ENCODE measurements at regions not wholly inside any gene's neighbourhood (a gene's known extent, or its start where the extent isn't known, plus 50 kb on each side); places are given as distances from the start of the nearest gene placed in this dataset.

DNA sequence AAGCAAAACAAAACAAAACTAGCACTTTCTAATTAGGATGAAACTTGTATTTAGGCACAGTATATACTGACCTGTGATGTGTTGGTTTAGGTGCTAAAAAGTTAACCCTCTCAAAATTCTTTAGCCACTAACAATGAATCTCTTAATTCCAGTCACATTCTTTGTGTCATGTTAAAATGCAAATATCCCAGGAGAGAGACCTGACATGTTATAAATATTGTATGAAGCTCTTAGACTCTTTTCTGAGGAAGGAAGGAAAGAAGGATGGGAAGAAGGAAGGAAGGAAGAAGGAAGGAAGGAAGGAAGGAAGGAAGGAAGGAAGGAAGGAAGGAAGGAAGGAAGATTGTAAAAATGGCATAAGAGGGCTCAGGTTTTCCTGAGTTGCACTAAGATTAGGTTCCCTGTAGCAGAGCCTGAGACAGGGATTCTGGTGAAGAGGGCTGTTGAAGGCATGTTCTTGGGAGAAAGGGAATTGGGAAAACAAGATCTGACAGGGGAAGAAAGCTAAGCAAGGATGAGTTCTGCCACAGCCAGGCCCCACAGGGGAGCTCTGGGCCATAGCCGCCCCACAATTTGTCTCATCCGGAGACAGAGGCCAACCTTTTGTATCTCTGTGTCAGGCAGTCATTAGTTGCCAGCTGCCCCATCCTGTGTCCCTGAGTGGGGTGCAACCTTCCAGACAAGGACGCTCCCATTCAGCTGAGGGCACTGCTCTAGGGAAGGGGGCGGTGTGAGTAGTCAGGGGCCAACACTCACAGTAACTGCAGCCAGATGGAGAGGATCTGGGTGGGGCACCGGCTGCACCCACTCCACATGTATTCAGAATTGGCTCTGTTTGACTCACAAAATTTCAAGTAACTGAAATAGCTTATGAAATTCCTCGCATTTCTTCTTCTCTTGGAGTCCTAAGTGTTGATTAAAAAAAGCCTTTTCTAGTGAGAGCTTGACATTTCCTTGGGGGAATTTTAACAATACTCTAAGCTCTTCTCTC, 189.3 kb upstream of the ARG1 start:
- no peak for DNase-seq

DNA sequence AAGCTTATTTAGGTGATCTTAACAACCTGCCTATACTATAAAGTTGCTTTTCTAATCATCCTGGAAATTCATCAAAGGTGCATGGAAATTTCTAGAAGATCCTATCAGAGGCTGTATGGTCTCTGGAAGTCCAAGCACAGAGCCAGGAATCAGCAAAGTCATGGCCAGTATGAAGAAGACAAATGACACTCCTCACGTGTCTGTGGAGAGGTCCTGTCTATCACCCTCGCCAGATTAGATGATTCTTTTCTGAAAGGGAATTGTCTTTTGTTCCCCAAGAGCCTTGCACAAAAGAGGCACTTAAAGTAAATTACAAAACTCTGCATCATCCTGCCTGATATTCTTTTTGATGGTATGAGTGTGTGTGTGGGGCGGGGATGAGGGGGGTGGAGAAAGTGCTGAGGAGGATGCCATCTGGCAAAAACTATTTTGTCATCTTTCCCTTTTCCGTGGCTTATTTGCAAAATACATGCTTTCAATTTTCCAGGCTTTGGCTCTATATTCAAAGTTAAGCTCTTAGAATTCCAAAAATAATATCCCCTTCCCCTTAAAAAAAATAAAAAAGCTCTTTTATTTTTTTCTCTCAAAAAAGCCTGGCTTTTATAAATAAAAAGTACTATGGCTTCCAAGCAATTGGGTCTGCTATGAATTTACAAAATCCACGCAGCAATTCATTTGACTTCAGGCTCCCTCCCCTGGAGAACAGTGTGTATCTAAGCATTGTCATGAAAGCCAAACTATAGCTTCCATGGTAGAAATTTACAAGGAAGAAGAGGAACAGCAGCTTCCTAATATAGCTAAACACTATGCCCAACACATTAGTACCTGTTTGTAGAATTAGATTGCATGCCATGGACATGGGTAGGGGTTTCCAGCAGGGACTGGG, 185.2 kb upstream of the ARG1 start:
- DNase-seq, result no peak

GRCh38 chr6:131390322-131390721, 182.7 kb upstream of the ARG1 start:
- DNase-seq, result no peak

- no peak for DNase-seq
These were observed 181.9 kb upstream of the ARG1 start for GRCh38 chr6:131391116-131391515.

DNA sequence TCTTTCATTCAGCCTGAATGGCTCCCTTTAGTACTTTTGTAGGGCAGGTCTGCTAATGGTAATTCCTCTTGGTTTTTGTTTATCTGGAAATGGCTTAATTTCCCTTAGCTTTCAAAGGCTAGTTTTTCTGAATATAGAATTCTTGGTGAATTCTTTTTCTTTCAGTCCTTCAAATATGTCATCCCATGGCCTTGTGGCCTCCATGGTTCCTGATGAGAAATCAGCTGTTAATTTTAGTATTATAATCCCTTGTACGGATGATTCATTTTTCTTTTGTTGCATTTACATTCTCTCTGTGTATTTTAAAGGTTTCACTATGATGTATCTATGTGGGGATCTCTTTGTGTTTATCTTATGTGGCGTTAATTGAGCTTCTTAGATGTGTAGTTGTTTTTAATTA, 179.6 kb upstream of the ARG1 start:
- DNase-seq, result no peak

DNA sequence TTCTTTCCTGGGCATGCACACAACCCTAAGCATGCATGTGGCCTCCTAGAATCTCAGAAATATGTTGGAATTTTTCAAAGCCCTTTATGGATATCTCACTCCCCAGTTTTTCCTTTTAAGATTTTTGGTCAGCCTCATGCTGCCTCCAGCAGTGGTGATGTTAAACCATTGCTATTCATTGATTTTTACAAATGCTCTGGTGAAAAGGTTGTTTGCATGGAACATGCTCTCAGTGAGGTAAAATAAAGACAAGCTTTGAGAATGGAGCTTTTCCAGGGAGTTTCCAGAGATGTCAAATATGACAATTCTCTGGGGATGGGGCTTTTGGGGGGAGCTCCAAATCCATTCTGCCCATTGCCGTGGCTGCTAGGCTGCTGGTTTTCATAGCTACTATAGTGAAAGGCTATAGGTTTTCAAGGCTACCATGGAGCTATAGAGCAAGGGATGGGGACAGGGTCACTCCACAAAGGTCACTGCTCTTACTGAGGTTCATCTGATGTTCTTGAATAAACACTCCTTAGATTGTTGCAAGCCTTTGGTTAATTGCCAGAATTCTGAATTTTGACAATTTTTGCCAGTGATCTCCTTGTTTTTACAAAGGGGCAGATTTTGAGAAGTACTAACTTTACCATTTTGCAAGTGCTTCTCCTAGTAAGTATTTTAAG, 178.1 kb upstream of the ARG1 start:
- no peak for DNase-seq

DNA sequence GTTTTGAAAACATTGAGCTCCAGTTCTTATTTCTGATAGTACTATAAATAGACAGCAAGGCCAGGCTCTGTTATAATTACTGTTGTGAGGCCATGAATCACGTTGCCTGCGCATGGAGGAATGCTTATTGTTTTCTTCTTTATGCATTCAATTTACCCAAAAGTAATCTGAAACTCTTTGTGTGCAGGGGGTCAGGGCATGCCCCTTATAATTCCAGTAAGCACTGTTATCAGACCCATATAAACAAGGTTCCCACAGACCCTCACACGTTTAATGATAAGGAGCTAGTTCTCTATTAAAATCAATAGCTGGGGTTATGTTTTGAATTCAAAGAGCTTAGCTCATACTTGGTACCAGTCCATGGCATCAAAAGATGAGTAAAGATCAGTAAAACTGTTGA, 174.8 kb upstream of the ARG1 start:
- no peak for DNase-seq

GRCh38 chr6:131399433-131399832, 173.6 kb upstream of the ARG1 start:
- no peak for DNase-seq

DNA sequence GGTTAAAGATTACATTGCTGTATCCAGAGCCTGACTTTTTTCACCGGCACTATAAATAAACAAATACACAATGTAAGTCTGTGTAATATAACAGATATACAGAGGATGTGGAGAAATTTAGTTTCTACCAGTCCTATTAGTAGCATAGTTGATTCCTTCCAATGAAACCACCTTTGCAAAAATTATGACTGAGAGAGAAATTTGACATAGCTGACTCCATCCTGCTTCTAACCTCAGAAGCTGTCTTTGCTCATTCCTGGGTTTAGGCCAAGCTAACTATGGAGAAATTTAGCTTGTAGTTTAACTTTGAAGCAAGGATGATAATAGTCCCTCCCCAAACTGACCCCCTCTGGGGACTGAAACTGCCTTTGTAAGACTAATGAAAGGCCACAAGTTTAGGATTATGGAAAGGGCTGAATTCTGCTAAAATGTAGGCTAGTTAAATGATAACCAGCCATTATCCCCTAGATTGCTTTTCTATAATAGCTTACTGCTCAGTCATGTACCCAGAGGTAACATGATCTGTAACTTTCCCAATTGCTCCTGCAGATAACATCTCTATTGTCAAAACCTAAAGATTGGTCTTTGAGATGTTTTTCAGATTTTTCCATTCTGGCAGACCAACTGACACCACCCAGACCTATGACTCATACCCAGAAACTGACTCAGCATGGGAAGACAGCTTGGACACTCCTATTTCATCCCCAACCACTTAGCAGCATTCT, 172.8 kb upstream of the ARG1 start:
- DNase-seq, result no peak

GRCh38 chr6:131400779-131401496, 172.1 kb upstream of the ARG1 start:
- no peak for DNase-seq

GRCh38 chr6:131408811-131409210, 164.2 kb upstream of the ARG1 start:
- no peak for DNase-seq

DNA sequence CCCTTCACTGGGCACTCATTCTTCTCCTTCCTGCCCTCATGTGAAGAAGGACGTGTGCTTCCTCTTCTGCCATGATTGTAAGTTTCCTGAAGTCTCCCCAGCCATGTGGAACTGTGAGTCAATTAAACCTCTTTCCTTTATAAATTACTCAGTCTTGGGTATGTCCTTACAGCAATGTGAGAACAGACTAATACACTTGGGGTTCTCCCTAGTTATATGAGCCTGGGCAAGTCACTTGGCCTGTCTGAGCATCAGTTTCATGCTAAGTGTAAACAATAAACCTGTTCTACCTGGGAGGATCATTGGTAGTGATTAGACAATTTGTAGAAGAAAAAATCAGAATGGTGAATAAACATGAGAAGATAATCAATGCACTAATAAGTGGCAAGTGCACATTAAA, 162.2 kb upstream of the ARG1 start:
- no peak for DNase-seq

DNA sequence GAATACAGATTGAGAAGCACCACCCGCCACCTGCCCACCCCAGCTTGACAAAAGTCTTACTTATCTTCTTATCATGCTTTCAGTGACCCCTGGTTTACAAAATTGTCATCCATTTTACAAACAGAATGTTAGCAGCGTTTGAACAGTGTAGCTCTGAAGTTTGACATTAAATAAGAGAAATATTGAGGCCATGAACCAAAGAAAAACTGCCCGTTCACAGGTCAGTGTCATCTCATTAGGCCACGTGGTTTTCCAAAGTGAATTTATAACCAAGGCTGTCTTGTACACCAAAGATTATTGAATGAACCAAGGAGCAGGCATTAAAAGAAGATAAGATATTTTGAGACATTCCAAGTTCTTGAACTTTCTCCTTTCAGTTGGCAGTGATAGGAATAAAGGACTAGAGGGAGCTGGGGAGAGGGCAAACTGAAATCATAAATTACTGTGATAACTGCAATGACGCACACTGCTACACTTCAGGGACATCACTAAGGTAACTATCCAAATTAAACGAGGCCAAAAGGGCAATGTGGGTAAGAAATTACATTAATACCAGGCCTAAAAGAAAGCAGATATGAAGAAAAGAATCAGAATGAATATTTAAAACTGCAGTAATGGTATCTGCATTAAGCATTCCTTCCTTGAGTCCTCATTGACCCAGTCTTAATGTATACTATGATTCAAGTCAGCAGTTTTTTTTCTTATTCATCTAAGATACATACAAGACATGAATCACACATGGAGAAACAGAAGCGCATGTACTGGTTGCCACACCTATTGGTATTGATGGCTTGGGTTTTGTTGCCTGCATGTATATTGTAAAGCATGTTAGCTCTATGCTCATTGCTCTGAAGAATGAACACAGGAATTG, 159.8 kb upstream of the ARG1 start:
- no peak for DNase-seq

GRCh38 chr6:131413831-131414191, 159.2 kb upstream of the ARG1 start:
- DNase-seq, result no peak

- DNase-seq, result no peak
These were observed 158.1 kb upstream of the ARG1 start for GRCh38 chr6:131414956-131415355.

GRCh38 chr6:131418441-131418840, 154.6 kb upstream of the ARG1 start:
- no peak for DNase-seq

DNA sequence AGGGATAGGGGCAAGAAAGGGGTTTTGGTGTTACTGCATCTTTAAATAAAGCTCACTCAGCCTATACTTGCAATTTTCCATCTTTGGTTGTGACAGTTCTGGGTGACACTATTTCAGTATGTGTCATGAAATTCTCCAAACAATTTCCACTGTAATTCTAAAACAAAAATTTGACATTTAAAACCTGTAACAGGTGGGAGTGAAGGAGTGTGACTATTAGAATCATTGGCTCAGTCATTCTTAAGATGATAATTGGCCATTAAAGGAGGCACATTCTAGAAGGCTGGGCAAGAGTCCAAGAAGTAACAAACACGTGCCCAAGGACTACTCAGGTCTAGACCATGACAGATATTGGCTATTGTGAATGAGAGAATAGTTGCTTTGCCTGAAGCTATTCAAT, 153.3 kb upstream of the ARG1 start:
- no peak for DNase-seq

- no peak for DNase-seq
These were observed 149.0 kb upstream of the ARG1 start for GRCh38 chr6:131424016-131424415.

- DNase-seq, result no peak
These were observed 148.6 kb upstream of the ARG1 start for GRCh38 chr6:131424475-131424874.

DNA sequence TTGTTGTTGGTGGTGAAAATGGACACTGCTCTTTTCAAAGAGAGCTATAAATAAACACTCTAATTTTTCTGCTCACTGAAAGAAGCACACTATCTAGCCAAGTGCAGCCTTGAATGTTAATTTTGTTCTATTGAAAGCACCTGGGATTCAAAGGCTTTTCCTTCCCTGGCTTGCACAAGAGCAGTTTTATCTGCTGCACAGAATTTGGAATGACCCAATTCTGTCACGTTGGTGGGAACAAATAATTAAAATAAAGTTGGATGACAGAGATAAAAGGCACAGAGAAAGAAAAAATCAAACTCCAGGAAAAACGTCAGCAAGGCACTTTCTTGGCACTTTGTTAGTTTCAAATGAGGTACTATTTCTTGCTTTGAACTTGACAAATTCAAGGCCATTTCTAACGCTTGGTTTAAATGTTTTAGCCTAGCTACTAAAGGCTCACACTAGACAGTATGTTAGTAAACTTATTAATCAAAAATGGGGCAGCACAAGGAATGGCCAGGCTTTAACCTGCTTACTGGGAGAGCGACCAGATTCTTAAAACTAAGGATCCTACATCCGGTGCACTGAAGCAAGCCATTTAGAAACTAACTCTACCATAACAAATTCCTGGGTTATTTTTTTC, 145.5 kb upstream of the ARG1 start:
- DNase-seq, result no peak

All from CD4-positive, alpha-beta T cell treated with Interleukin-1 beta for 1 hour (primary cell).